VCaP (cell line): ENCODE measurements at regions not wholly inside any gene's neighbourhood (a gene's known extent, or its start where the extent isn't known, plus 50 kb on each side); places are given as distances from the start of the nearest gene placed in this dataset.

Experiments used
- H3K27ac ChIP-seq: fragments of 450-650 bp; 2 replicates; pipeline ENCODE4 v1.5.1; 2017
- TF ChIP-seq, protein P1 (sequence below): fragments of 450-650 bp; conservative IDR thresholded peaks from 2 replicates; pipeline ENCODE4 v1.5.1; 2017; ENCODE audit warnings: mild to moderate bottlenecking, moderate library complexity

DNA sequence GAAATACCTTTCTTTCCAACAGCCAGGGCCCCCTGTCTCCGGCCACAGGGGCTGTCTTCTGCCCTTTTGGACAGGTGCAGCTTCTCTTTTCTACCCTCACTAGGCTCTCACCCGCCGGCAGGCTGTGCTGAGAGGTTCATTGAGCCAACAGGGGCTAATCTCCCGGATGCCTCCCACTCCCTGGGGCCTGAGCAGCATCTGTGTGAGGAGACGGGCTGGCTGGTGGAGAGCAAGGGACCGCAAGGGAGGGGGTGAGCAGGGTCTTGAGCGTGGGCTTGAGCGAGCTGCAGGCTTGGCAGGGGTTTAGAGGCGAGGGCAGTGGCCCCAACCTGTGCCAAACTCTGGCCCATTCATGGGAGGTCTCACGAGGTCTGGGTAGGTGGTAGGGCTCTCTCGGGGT lies 56.5 kb upstream of the CST7 start:
- H3K27ac ChIP-seq: no peak overlapping the region
- TF ChIP-seq, protein P1, sequence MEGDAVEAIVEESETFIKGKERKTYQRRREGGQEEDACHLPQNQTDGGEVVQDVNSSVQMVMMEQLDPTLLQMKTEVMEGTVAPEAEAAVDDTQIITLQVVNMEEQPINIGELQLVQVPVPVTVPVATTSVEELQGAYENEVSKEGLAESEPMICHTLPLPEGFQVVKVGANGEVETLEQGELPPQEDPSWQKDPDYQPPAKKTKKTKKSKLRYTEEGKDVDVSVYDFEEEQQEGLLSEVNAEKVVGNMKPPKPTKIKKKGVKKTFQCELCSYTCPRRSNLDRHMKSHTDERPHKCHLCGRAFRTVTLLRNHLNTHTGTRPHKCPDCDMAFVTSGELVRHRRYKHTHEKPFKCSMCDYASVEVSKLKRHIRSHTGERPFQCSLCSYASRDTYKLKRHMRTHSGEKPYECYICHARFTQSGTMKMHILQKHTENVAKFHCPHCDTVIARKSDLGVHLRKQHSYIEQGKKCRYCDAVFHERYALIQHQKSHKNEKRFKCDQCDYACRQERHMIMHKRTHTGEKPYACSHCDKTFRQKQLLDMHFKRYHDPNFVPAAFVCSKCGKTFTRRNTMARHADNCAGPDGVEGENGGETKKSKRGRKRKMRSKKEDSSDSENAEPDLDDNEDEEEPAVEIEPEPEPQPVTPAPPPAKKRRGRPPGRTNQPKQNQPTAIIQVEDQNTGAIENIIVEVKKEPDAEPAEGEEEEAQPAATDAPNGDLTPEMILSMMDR: no peak

DNA sequence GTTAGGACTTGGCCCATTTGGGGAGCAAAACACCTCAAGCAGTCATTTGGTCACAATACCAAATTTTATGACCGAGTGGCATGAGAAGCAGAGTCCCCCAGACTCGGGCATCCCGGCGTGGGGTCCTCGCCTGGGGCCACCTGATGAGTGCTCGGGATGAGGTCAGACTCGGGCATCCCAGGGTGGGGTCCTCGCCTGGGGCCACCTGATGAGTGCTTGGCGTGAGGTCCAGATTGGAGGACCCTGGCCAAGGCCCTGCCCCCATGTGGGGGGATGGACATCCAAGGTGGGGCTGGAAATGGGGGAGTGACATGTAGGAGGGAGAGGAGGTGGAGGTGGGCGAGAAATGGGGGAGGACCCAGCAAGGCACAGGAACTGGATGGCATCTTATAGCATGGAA lies 56.1 kb upstream of the CST7 start:
- TF ChIP-seq, protein P1: no peak
- H3K27ac ChIP-seq: no peak overlapping the region

DNA sequence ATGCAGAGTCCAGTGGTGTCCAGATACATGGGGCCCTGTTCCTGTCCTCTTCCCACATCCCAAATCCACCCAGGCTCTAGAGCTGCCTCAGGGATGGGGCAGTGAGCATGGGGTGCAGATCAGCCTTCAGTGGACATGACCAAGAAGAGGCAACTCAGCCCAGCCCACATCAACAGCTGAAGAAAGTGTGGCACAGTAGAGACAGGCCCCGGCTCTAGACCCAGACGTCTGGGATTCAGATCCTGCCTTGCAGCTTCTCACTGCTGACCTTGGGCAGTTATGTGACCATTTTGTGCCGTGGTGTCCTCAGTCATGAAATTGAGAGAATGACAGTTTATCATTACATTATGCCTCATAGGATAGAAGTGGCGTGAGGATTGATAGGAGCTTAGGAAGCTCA lies 54.6 kb upstream of the CST7 start:
- TF ChIP-seq, protein P1: no peak
- H3K27ac ChIP-seq: no peak overlapping the region

DNA sequence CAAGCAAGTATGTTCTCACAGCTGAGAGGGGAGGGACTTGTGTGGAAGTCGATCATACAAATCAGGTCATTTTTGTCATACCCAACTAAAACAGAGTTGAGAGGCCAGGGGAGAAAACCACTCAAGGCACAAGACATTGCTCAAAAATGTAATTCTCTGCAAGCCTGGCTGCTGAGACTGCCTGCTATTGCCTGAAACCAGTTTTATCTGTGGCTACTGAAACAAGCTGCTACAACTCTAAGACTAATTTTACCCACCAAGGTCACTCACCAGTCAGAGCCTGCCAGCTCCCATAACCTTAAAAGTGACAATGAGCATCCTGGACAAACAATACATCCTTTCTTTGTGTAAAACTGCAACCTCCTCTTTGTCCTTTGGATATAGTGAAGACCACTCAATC lies 54.1 kb upstream of the CST7 start:
- H3K27ac ChIP-seq: no peak overlapping the region
- TF ChIP-seq, protein P1: no peak

DNA sequence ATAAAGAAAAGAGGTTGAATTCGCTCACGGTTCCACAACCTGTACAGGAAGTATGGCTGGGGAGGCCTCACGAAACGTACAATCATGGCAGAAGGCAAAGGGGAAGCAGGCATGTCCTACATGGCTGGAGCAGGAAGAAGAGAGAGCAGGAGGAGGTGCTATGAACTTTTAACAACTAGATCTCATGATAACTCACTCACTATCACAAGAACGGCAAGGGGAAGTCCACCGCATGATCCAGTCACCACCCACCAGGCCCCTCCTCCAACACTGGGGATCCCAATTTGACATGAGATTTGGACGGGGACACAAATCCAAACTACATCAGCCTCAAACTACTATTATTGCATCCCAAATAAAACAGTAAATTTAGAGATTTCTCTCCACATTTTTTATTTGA lies 53.6 kb upstream of the CST7 start:
- TF ChIP-seq, protein P1: no peak
- H3K27ac ChIP-seq: no peak overlapping the region

DNA sequence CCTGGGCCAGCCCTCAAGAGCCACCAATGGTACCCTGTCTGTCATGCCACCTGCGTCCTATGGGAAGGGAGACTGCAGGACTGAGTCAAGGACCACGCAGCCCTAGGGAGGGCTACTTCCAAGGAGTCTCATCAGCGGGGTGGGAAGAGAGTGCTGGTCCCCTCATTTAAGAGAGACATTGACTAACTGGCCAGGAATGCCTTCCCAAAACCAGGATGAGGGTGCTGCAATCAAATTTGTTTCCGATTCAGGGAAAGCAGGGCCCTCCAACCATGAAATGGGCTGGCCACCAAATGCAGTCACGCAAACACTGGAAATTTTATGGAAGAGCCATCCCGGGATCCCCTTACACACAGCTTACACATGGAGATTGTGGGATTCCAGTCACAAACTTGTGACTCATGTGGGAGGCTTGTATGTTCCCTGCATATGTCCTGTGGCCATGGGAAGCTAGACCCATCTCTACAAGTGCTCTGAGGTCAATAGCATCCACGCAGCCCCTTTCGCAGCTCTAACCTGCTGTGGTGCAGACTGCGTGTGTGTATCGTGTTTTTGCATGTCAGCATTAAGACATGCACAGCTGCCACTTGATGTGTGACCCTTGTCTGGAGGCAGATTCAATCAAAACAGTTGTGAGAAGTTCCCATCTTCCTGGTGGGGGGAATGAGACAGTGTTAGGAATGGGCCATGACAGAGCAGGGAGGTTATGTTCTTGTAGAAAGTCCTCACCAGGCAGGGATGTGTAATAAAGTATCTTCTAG lies 53.0 kb upstream of the CST7 start:
- TF ChIP-seq, protein P1: no peak
- no peak overlapping the region for H3K27ac ChIP-seq

DNA sequence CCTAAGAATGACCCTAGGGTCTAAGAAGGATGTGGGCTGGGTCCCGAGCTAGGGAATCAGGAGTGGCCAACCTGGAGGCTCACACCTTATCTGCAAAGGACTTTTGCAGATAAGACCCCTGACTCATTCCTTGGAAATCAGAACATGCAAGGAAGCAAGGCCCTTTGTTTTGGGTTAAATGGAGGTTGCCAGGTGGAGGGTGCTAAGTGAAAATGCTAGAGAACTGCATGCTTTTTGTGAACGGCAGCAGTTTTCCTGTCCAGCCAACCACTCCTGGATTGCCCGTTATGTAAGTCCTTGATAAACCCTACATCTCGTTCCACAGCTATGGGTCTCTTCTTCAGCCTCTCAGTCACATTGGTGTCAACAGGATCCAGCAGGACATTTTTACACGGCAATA lies 52.1 kb upstream of the CST7 start:
- TF ChIP-seq, protein P1: no peak
- H3K27ac ChIP-seq: no peak overlapping the region
